GM18499 (cell line): ENCODE measurements at regions not wholly inside any gene's neighbourhood (a gene's known extent, or its start where the extent isn't known, plus 50 kb on each side); places are given as distances from the start of the nearest gene placed in this dataset.

Source experiments
- ATAC-seq: cut with Tn5 transposase; IDR thresholded peaks from one replicate; pipeline ENCODE4 v1.9.1; 2021; ENCODE audit warnings: moderate number of reproducible peaks; ENCODE audit not compliant: insufficient read depth, unreplicated experiment

GRCh38 chr2:65532326-65532725, 99.9 kb upstream of the SPRED2 start:
- no peak for ATAC-seq

DNA sequence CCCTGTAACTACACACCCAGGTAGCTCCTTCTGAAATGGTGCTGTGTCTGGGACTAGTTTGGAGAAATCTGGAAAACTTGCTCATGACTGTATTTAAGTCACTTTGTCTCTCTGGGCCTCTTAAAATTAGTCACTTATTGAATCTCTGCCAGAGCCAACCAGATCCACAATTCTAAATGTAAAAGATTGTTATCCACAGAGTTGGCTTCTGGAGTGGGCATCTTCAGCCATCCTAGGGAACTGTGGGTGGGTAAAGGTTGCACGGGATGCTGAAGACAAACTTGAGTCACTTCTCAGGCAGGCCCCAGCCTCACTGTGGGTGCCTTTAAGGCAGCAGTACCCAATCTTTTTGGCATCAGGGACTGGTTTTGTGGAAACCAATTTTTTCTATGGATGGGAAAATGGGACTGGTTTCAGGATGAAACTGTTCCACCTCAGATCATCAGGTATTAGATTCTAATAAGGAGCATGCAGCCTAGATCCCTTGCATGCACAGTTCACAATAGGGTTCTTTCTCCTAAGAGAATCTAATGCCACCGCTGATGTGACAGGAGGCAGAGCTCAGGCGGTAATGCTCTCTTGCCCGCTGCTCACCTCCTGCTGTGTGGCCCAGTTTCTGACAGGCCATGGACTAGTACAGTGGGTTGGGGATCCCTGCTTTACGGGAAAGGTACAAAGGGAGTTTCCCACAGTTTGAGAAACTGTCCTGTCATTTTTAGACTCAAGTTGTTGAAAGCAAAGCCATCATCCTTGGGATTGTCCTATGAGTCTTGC, 98.3 kb upstream of the SPRED2 start:
- ATAC-seq = no peak

DNA sequence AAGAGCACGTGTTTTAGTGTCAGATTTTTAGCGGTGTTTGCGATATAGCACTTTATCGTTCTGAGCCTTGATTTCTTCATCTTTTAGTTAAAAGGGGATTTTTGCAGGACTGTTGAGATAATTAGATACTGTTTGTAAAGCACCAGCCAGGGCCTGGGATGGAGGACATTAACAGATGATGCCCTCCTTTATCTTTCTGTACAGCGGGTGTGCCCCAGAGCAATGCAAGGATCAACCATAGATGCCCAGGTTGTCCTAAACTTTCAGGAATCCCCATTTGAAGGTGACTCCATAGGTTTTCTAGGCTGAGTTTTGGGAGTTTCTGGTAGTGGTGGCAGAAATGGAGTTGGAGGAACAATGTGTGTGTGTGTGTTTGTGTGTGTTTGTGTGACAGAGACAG, 97.0 kb upstream of the SPRED2 start:
- no peak for ATAC-seq

DNA sequence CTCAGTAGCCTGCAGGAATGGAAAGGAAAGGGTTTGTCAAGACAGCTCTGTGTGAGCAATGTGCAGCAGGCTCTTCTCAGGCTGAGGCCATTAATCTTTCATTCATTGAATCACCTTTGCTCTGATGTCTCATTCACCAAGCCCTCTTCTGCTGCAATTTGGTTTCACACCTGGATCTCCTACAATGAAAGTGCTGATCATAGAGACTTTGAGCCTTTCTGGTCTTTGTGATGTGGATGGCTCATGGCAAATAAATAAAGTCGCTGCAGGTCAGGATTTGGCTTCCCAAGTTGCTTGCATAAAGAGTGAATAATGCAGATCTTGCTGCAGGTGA, 95.8 kb upstream of the SPRED2 start:
- no peak for ATAC-seq

DNA sequence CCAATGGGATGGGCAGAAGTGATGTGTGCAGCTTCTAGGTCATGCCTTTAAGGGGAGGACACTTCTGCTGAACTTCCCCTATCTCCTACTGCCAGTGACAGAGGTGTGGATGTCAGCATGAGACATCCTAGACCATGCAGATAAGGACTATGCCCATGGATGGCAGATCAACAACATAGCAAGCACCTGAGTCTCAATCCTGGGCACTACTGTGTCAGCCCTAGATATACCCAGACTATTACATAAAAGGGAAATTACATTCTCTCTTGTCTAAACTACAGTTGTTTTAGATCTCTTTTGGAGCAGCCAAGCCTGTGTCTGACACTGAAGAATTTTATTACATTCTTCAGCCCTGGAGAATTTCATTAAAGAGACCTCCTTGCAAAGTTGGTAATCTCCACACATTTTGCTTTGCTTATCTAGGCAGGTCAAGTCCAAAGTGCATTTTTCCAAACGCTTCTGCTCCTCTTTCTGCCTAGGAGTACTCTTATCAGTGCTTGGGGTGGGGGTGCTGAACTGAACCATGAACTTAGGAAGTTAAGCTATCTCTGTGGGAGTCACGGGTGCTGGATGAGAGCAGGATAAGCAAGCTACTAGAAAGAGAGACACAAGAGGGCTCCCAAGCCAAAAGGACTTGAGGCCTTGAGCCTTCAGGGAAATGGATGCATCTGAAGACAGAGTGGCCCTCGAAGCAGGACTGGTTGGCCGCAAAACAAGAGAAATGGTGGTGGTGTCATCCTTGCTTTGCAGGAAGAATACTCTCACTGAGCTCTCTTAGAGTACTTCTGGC, 95.2 kb upstream of the SPRED2 start:
- ATAC-seq = no peak

DNA sequence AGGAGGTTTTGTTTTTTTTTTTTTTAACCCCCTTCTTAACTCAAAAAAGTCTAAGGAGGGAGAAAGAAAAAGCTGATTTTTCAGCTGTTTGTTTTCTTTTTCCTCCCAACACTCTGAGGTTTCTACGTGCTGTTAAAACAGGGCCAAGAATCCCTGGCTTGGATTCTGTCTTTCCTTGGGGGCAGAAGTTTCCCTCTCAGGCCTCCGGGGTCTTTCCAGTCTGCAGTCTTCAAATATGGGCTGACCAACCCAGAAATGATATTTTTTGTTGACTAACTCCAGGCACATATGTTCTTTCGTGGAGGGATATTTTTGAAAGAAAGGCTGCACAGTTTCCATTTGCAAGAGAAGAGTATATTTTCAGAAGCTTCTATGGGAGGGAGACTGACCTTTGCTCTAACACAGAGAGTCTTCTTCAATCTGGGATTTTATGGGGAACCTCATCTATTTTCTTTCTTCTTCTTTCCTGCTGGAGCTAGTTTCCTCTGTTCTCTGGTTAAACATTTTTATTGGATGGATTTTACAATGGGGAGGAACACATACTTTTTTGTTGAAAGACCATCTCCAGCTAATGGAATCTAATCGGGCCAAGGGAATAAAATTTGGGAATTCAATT, 93.3 kb upstream of the SPRED2 start:
- ATAC-seq = no peak

GRCh38 chr2:65522922-65523321, 90.5 kb upstream of the SPRED2 start:
- no peak for ATAC-seq

DNA sequence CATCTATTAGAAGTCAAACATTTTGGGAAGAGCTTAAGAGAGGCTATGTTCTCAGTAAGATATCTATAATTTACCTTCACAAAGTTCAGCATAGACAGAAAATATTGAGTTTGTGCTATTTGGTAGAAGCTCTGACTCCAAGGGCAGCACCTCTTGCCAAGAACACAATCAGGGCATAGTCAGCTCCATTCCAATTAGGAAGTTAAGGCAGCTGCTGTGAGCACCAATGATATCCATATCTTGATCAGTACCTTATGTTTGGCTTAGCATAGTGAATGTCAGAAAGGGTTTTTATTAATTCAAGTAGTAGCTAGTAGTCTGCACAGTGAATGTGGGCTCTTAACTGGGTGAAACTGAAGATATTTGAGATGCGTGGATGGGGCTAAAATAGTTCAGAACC, 86.4 kb upstream of the SPRED2 start:
- no peak for ATAC-seq

GRCh38 chr2:65514555-65515195, 82.3 kb upstream of the SPRED2 start:
- ATAC-seq = no peak

GRCh38 chr2:65512783-65513182, 80.4 kb upstream of the SPRED2 start:
- ATAC-seq = no peak

- ATAC-seq = no peak
Measured at GRCh38 chr2:65511306-65511705, 78.9 kb upstream of the SPRED2 start.

GRCh38 chr2:65508225-65508624, 75.8 kb upstream of the SPRED2 start:
- no peak for ATAC-seq

GRCh38 chr2:65507102-65508069, 75.0 kb upstream of the SPRED2 start:
- ATAC-seq = no peak

- ATAC-seq = no peak
Measured at GRCh38 chr2:65504814-65505697, 72.7 kb upstream of the SPRED2 start.

GRCh38 chr2:65504201-65504600, 71.8 kb upstream of the SPRED2 start:
- no peak for ATAC-seq

GRCh38 chr2:65503746-65504145, 71.3 kb upstream of the SPRED2 start:
- no peak for ATAC-seq

GRCh38 chr2:65501836-65502235, 69.4 kb upstream of the SPRED2 start:
- ATAC-seq = no peak

- no peak for ATAC-seq
Measured at GRCh38 chr2:65501074-65501473, 68.7 kb upstream of the SPRED2 start.
